Esophagus squamous epithelium (tissue), 5 donors: ENCODE measurements at regions not wholly inside any gene's neighbourhood (a gene's known extent, or its start where the extent isn't known, plus 50 kb on each side); places are given as distances from the start of the nearest gene placed in this dataset.
"Not testable (repeated sequence)": the region's sequence is repeated elsewhere in the genome, so short reads cannot be mapped to it uniquely, and the experiment has no call there.

Experiments used
- DNase-seq: peaks from one replicate; lab custom pipeline; 2025; lab: John Stamatoyannopoulos, UW
- H3K27ac ChIP-seq, 4 donors: fragments of 200-600 bp; sonication (generic); one replicate each; pipeline ENCODE4 v1.5.1; 2016 to 2019; ENCODE audit warnings: mild to moderate bottlenecking in 1 of 4
- H3K27me3 ChIP-seq, 4 donors: fragments of 200-600 bp; sonication (generic); 1 replicate in 3 of 4; 2 replicates in 1 of 4; pipeline versions ENCODE4 v1.5.1 to v1.6.0; 2017 to 2021; ENCODE audit warnings: antibody characterized with exemption in 1 of 4
- H3K36me3 ChIP-seq, 3 donors: fragments of 200-600 bp; sonication (generic); one replicate each; pipeline ENCODE4 v1.5.1; 2016 to 2019
- H3K4me1 ChIP-seq, 3 donors: fragments of 200-600 bp; sonication (generic); one replicate each; pipeline ENCODE4 v1.5.1; 2017 to 2019
- H3K4me3 ChIP-seq, 4 donors: fragments of 200-600 bp; sonication (generic); 1 replicate in 3 of 4; 2 replicates in 1 of 4; pipeline ENCODE4 v1.5.1; 2016 to 2019; ENCODE audit warnings: mild to moderate bottlenecking in 2 of 4, moderate library complexity in 1 of 4
- H3K9me3 ChIP-seq, 3 donors: fragments of 200-600 bp; sonication (generic); one replicate each; pipeline ENCODE4 v1.5.1; 2016 to 2019
- POLR2A ChIP-seq, 4 donors: fragments of 450-650 bp; IDR thresholded peaks; one replicate each; pipeline ENCODE4 v1.6.1; 2017; ENCODE audit warnings: antibody characterized with exemption in 4 of 4, mild to moderate bottlenecking in 4 of 4, moderate library complexity in 3 of 4
- WGBS, 2 donors: methylation state at CpG; one replicate each; pipeline ENCODE4 v1.1.5; 2018; 5-methylcytosine and 5-hydroxymethylcytosine counted together
- intact Hi-C: fragments of 100-400 bp; cut with DNase I; formaldehyde crosslinking; loops from one replicate; pipeline ENCODE4 v1.15.0; 2022
- TF ChIP-seq, protein P1 (sequence below), 6 experiments: fragments of 450-650 bp in 4 of 6; fragments of 200-600 bp in 2 of 6; sonication (generic) in 2 of 6; IDR thresholded peaks; one replicate each; pipeline ENCODE4 v1.5.1; 2016 to 2019; ENCODE audit warnings: antibody characterized with exemption in 6 of 6, mild to moderate bottlenecking in 4 of 6, moderate library complexity in 4 of 6
- donor health status: DM: yes; HTN: yes; CAD: no.

DNA sequence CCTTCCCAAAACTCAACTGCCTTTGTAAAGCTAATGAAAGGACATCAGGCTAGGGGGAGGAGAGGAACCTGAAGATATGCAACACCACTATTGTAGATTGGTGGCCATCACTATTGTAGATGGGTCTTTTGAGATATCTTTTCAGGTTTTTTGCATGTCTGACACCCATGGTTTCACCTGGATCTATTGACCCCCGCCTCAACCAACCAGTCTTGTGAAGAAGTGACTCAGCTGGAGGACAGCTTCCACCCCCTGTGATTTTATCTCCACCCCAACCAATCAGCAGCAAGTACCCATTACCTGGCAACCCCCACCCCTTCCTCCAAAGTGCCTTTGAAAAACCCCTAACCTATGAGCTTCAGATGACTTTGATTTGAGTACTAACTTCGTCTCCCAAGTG, 382.6 kb upstream of the GOT2 start:
- DNase-seq, result no peak
- Histone ChIP-seq H3K27me3 (no peaks in the 10 kb centered on the region), H3K27ac (no peak overlapping the region), H3K36me3 (no peaks in the 10 kb centered on the region), H3K4me3 (no peak overlapping the region), H3K4me1 (no peaks in the 10 kb centered on the region), H3K9me3 (no peaks in the 10 kb centered on the region)
- 21 to 51% methylated on average over 2 of the region's 2 CpGs for WGBS, 2 donors
- intact Hi-C loops, result no loop called here
- TF ChIP-seq, protein P1, sequence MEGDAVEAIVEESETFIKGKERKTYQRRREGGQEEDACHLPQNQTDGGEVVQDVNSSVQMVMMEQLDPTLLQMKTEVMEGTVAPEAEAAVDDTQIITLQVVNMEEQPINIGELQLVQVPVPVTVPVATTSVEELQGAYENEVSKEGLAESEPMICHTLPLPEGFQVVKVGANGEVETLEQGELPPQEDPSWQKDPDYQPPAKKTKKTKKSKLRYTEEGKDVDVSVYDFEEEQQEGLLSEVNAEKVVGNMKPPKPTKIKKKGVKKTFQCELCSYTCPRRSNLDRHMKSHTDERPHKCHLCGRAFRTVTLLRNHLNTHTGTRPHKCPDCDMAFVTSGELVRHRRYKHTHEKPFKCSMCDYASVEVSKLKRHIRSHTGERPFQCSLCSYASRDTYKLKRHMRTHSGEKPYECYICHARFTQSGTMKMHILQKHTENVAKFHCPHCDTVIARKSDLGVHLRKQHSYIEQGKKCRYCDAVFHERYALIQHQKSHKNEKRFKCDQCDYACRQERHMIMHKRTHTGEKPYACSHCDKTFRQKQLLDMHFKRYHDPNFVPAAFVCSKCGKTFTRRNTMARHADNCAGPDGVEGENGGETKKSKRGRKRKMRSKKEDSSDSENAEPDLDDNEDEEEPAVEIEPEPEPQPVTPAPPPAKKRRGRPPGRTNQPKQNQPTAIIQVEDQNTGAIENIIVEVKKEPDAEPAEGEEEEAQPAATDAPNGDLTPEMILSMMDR (IDR thresholded peaks at IDR 0.05), result no peak
- no peak for TF ChIP-seq POLR2A (IDR thresholded peaks at IDR 0.05)

DNA sequence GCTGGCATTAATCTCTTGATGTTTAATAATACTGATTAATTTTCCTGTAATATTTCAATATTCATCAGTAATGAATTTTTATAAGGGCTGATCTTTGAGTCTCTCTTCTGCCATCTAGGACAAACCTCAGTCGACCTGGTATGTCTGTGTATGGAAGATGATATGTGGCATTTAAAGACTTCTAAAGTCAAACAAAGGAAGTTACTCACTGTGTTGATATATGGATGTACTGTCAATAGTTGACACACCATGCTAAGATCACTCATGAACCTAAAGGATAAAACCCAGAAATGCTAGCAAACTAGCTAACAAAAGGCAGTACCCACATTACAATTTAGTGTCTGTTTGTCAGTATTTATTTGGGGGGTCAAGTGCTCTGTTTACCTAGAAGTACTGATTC, 380.7 kb upstream of the GOT2 start:
- Histone ChIP-seq H3K27me3 (no peaks in the 10 kb centered on the region), H3K36me3 (no peaks in the 10 kb centered on the region), H3K9me3 (no peaks in the 10 kb centered on the region), H3K4me3 (no peak overlapping the region), H3K27ac (no peak overlapping the region), H3K4me1 (no peaks in the 10 kb centered on the region)
- no peak for DNase-seq
- intact Hi-C loops, result no loop called here
- TF ChIP-seq POLR2A (IDR thresholded peaks at IDR 0.05), result no peak
- TF ChIP-seq, protein P1 (IDR thresholded peaks at IDR 0.05), result no peak
- 38 to 40% methylated on average over 1 of the region's 1 CpG for WGBS, 2 donors

- H3K27me3 ChIP-seq, result no peaks in the 10 kb centered on the region
- no peaks in the 10 kb centered on the region for H3K36me3 ChIP-seq
- no peak for TF ChIP-seq POLR2A (IDR thresholded peaks at IDR 0.05)
- TF ChIP-seq, protein P1 (IDR thresholded peaks at IDR 0.05), result no peak
- no peaks in the 10 kb centered on the region for H3K9me3 ChIP-seq
- no peak overlapping the region for H3K27ac ChIP-seq
- no peaks in the 10 kb centered on the region for H3K4me1 ChIP-seq
- intact Hi-C loops, result no loop called here
- H3K4me3 ChIP-seq, result no peak overlapping the region
- 49 to 60% methylated on average over 2 of the region's 2 CpGs for WGBS, 2 donors
- no peak for DNase-seq
These were observed 379.0 kb upstream of the GOT2 start for GRCh38 chr16:59113004-59113670.

- Histone ChIP-seq H3K27ac (no peak overlapping the region), H3K27me3 (no peaks in the 10 kb centered on the region), H3K9me3 (no peaks in the 10 kb centered on the region), H3K4me3 (no peak overlapping the region), H3K36me3 (no peaks in the 10 kb centered on the region), H3K4me1 (no peaks in the 10 kb centered on the region)
- intact Hi-C loops, result no loop called here
- TF ChIP-seq, protein P1 (IDR thresholded peaks at IDR 0.05), result no peak
- DNase-seq, result no peak
These were observed 377.2 kb upstream of the GOT2 start for GRCh38 chr16:59111280-59111679.

DNA sequence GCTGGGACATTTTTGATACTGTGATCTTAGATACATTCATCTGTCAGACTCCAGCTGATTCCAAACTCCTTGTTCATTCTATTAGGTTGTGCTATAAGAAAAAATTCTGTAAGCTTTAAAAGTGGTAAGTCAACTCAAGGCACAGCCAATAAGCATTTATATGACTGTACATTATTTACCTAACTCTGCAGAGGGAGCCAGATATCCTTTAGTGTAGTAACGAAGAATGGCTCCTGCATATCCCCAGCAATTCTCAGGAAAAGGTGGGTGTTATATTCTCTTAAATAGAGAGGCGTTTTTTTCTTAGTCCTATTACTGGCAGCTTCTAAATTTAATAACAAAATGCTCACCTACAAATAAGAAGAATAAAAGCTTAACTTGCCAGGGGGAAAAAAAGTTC, 374.3 kb upstream of the GOT2 start:
- H3K4me3 ChIP-seq, result no peak overlapping the region
- H3K36me3 ChIP-seq, result no peaks in the 10 kb centered on the region
- H3K27me3 ChIP-seq, result no peaks in the 10 kb centered on the region
- H3K9me3 ChIP-seq, result no peaks in the 10 kb centered on the region
- H3K27ac ChIP-seq, result no peak overlapping the region
- 29 to 44% methylated on average over 2 of the region's 2 CpGs for WGBS, 2 donors
- TF ChIP-seq, protein P1 (IDR thresholded peaks at IDR 0.05), result no peak
- no peak for TF ChIP-seq POLR2A (IDR thresholded peaks at IDR 0.05)
- no peak for DNase-seq
- intact Hi-C loops, result no loop called here
- no peaks in the 10 kb centered on the region for H3K4me1 ChIP-seq

GRCh38 chr16:59096682-59097081, 362.6 kb upstream of the GOT2 start:
- H3K36me3 ChIP-seq, H3K27ac ChIP-seq, H3K27me3 ChIP-seq, DNase-seq, intact Hi-C loops, H3K4me3 ChIP-seq, H3K4me1 ChIP-seq: not testable (repeated sequence)
- 77 to 91% methylated on average over 4 to 6 of the region's 9 CpGs for WGBS, 2 donors
- peaks cover 0 to 12% (median 0%) of the 10 kb centered on the region in 3 donors for H3K9me3 ChIP-seq
